GM12891 (cell line): ENCODE measurements at regions not wholly inside any gene's neighbourhood (a gene's known extent, or its start where the extent isn't known, plus 50 kb on each side); places are given as distances from the start of the nearest gene placed in this dataset.

Experiments
- POLR2A ChIP-seq: IDR thresholded peaks from 2 replicates; pipeline ENCODE4 v1.6.1; 2011; ENCODE audit warnings: low read depth, low read length, control low read depth
- POLR2AphosphoS5 ChIP-seq: IDR thresholded peaks from 2 replicates; pipeline ENCODE4 v1.6.1; 2011; ENCODE audit warnings: low read depth, low read length, control low read depth
- POU2F2 ChIP-seq: IDR thresholded peaks from 2 replicates; pipeline ENCODE4 v1.6.1; 2011; ENCODE audit warnings: low read depth, mild to moderate bottlenecking, control low read depth, low read length, moderate library complexity

DNA sequence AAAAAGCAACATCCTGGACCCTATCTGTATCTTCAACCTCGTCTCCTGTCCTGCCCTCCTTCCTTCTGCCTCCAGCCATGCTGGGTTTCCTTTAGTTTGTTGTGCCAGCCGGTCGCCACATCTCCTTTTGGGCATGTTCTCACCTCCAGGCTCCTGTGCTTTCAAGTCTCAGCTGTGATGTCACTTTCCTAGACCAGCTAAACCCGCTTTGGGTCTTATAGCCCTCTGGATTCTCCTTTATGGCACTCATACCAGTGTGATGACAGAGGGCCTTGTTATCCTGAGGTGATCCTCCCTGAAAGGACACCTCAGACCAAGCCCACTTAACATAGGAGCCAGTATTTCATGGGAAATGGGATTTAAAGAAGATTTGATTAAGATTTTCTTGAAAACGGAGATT is 108.6 kb downstream of the EMX2 start:
- TF ChIP-seq POLR2A (no peak), POU2F2 (no peak), POLR2AphosphoS5 (no peak)
